SW 1271 (cell line): ENCODE measurements at regions not wholly inside any gene's neighbourhood (a gene's known extent, or its start where the extent isn't known, plus 50 kb on each side); places are given as distances from the start of the nearest gene placed in this dataset.
"Not testable (repeated sequence)": the region's sequence is repeated elsewhere in the genome, so short reads cannot be mapped to it uniquely, and the experiment has no call there.

Source experiments
- DNase-seq, 2 experiments: peaks; one replicate each; lab custom pipeline; 2025; lab: John Stamatoyannopoulos, UW

GRCh38 chr12:114123108-114123507 lies 157.0 kb upstream of the RBM19 start:
- DNase-seq = no peak

DNA sequence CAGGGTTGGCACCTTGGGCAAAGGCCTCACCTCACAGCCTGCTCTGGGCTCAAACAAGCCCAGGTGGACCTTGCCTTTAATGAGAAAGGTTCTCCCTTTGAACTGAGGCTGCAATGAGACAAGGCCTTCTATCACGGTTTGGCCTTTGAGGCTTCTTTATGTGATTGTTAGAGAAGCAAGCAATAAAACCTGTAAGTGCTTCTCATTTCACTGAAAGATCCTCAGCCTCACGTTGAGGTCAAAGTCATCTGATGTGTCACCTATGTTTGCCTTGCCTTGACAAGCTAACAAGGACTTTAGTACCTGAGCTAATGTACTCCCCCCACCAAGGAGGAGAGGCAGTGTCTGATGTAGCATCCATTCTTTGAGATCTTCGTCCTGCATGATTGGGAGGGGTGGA lies 155.9 kb upstream of the RBM19 start:
- no peak for DNase-seq

DNA sequence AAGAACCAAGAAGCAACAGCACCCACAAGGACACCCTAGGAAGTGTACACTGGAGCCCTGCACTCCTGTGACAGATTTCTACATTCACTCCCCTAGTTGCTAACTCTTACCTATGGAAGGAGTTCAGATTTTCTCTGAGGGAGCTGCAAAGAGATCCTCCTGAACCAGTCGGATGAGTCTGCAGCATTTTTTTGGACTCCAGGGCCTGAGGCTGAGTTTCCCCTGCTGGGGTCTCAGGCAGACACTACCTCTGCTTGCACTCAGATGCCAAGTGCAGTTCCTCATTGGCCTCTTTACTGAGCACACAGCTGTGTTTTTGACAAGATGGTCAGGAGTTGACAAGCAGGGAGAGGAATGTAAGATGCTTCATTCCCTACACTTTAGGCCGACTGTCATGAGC lies 153.2 kb upstream of the RBM19 start:
- no peak for DNase-seq

DNA sequence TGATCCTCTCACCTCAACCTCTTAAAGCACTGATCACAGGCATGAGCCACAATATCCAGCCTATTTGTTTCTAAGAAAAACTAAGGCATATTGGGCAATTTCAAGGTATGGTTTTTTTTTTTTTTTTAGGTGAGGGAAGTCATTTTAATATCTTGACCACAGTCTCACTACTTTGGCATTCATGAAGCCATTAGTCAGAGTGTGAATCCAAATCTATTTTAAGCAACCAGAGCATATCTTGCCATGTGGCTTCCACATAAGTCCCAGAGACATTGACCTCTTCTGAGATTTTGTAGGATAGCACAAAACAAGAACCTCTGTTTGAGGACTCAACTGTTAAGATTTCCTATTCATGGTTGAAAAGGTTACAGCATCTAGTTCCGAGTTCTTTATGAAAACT lies 130.3 kb upstream of the RBM19 start:
- DNase-seq = no peak

GRCh38 chr12:114093520-114093919 lies 127.4 kb upstream of the RBM19 start:
- no peak for DNase-seq

GRCh38 chr12:114092981-114093380 lies 126.9 kb upstream of the RBM19 start:
- DNase-seq = no peak

DNA sequence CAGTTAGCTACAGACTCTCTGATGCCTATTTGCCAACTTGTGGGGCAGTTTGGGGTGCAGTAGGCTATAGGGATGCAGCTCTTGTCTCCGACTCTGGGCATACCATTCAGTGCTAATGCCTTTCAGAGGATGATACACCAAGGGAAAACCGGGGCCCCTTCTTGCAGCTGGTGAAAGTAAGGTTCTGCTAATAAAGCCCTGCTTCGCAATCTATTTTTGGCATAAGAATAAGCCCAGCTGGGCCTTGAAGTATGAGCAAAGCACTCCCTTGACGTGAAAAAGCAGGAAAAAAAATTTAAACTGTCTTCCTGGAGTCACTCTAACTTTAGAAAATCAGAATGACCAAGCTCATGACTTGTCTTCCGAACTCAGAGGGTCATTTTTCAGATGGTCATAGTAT lies 124.1 kb upstream of the RBM19 start:
- no peak for DNase-seq

DNA sequence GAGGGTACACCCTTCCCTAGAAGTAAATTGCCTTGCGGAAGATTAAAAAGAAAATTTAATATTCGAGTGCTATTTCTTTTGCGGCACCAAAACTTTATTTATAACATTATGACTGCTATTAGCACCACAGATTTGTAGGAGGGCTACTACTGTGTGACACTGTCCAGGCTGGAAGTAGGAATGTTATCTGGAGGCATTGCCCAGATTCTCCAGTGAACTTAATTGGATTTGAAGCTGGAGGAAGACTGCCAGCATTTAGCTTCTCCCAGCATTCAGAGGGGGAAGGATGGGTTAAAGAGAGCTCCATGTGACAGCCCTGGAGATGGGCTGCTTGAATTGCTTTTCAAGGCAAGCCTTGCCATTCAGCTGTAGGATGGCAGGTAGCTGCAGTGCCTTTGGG lies 107.0 kb upstream of the RBM19 start:
- DNase-seq = no peak

GRCh38 chr12:114069507-114069906 lies 103.4 kb upstream of the RBM19 start:
- DNase-seq = no peak

GRCh38 chr12:114064497-114064896 lies 98.4 kb upstream of the RBM19 start:
- DNase-seq = no peak

DNA sequence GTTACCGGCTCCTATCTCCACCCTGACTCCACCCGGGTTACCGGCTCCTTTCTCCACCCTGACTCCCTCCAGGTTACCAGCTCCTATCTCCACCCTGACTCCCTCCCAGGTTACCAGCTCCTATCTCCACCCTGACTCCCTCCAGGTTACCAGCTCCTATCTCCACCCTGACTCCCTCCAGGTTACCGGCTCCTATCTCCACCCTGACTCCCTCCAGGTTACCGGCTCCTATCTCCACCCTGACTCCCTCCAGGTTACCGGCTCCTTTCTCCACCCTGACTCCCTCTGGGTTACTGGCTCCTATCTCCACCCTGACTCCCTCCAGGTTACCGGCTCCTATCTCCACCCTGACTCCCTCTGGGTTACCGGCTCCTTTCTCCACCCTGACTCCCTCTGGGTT lies 97.9 kb upstream of the RBM19 start:
- DNase-seq = not testable (repeated sequence)

- no peak for DNase-seq
Observed at GRCh38 chr12:114063435-114063834, 97.3 kb upstream of the RBM19 start.

DNA sequence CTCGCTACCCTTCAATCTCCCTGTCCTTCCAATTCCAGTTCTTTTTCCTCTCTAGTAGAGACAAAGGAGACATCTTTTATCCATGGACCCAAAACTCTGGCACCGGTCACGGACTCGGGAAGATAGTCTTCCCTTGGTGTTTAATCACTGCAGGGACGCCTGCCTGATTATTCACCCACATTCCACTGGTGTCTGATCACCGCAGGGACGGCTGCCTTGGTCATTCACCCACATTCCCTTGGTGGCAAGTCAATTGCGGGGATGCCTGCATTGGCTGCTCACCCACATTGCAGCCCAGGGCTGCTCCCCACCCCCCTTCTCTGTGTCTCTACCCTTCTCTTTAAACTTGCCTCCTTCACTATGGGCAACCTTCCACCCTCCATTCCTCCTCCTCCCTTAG lies 90.2 kb upstream of the RBM19 start:
- not testable (repeated sequence) for DNase-seq

DNA sequence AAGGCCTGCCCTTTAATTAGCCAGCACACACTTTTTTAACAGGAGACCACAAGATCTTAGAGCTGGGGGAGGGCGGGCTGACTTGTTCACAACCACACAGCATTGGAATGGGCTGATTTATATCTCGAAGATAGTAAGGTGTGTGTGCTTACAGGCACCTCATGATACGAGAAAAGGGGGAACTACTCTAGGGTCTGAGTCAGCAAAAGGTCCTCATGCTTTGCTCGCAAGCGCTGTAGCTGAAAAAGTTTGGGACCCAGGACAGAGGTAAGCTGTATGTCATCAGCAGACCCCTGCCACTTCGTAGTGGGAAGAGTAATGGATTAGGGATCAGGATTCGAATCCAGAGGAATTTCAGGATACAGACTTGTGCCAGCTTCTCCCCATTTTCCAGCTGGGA lies 88.9 kb upstream of the RBM19 start:
- no peak for DNase-seq

DNA sequence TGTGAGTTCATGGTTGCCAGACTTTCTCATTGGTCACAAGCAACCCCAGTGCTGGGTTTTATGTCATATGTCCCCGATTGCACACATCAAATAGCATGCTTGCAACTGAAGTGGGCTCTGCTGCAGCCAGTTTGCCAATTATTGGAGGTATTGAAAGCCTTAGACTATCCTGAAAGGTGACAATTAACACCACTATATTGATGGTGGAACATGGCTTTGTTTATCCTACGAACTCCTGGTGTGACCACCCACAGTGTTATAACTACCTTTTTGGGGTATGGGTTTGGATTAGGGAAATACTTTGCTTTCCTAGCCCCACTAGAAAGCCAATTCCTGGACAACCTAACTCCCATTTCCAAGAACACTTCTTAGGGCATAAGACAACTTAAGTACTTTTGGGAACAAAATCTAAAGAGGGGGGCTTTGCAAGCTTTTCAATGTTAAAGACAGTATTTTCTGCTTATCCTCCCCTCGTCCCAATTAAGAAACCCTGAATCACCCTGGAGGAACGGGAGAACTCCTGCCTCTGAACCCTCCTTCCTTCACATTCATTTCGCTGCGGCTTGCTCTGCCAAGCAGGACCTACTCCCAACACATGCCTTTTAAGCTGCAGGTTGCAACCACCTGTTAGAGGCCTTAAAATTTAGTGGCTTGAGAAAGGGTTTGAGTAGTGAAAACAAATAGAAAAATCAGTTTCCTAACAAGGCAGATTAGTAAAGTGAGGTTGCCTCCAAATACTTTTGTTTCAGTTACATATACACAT lies 80.3 kb upstream of the RBM19 start:
- no peak for DNase-seq

GRCh38 chr12:114045349-114045748 lies 79.2 kb upstream of the RBM19 start:
- no peak for DNase-seq

DNA sequence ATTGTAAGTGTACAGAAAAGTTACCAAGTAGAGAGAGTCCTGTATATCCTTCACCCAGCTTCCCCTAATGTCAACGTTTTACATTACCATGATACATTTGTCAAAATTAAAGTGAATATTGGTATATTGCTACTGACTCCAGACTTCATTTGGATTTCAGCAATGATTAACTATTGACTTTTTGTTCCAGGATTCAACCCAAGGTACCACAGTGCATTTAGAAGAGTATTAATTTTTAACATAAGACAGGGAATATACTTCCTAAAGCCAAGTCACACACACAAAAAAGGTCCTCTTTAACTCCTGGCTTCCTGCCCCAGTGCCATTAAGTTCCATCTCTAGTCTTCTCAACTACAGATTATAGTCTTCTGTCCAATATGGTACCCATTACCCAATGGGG lies 75.5 kb upstream of the RBM19 start:
- DNase-seq = no peak

- DNase-seq = no peak
Observed at GRCh38 chr12:114041136-114041535, 75.0 kb upstream of the RBM19 start.

GRCh38 chr12:114038962-114039361 lies 72.8 kb upstream of the RBM19 start:
- DNase-seq = no peak

DNA sequence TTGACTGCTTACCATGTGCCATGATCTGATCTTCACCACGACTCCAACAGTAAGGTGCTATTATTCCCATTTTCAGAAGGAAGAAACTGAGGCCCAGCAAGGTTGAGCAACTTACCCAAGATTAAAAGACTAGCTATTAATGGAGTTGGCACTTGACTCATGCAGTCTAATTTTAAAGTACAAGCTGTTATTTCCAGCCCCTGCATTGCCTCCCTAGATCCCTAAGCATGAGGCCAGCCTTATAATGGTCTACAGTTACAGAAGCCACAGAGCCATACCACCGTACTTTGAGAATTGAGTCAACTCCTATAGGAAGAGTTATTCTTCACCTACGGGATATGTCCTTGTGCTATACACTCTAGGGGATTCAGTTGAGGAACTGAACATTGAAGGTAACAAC lies 66.7 kb upstream of the RBM19 start:
- no peak for DNase-seq

DNA sequence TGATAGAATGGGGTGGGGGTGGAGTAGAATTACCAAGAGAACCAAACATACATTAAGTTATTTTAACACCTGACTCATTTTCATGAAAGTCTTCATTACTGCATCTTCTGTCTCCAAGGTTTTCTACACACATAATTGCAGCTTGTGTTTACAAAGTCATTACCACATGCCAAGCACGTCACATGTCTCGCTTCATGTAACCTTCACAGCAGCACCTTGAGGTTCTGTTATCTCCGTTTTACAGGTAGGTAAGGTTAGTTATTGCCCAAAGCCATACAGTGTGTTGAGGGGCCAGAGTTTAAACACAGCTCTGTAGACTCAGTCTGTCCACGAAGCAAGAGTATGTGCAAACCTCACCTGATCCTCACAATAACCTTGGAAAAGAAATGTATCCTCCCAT lies 64.3 kb upstream of the RBM19 start:
- DNase-seq = no peak

- DNase-seq = no peak
Observed at GRCh38 chr12:114026805-114027204, 60.7 kb upstream of the RBM19 start.

DNA sequence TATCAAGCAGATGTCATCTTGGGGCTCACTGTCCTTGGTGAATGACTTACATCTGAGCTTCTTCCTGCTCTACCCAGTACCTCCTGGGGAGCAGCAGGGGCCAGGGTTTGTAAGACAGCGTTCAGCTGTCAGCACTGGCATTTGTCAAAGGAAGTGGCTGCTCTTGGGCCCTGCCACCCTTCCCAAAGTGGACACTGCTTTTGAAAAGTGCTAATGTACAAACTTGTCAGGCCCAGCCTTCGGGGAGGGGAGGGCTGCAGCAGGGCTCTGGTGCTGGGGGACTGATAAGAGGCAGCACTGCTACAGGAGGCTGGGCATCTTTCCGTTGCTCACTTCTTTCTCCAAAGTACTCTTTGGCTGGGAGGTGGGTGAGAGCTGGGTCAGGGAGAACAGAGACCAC lies 59.8 kb upstream of the RBM19 start:
- DNase-seq = no peak

DNA sequence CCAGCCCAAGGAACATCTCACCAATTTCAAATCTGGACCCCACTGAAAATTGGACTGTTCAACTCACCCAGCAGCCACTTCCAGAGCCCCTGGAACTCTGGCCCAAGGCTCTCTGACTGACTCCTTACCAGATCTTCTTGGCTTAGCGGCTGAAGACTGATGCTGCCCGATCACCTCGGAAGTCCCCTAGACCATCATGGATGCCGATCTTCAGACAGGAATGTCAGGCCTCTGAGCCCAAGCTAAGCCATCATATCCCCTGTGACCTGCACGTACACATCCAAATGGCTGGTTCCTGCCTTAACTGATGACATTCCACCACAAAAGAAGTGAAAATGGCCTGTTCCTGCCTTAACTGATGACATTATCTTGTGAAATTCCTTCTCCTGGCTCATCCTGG lies 56.0 kb upstream of the RBM19 start:
- not testable (repeated sequence) for DNase-seq
